GM18868 (cell line): ENCODE measurements at regions not wholly inside any gene's neighbourhood (a gene's known extent, or its start where the extent isn't known, plus 50 kb on each side); places are given as distances from the start of the nearest gene placed in this dataset.

Experiments
- ATAC-seq: cut with Tn5 transposase; IDR thresholded peaks from one replicate; pipeline ENCODE4 v1.9.1; 2021; ENCODE audit warnings: mild to moderate bottlenecking, moderate library complexity; ENCODE audit not compliant: unreplicated experiment

DNA sequence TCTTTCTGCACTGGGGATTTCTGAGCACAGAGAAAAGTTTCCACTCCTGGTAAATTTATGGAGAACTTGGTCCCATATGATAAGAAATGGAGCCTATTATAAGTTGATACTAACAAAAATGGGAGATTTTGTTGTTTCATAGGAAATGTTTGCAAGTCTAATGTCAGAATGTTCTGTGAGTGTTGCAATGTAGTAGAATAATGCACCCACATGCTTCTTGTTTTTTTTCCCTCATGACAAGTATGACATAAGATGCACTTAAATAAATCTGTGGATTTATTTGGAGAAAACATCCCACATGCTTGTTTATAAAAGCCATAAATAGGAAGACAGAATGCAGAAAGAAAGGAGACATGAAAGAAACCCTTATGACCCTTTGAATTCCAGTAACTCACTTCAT lies 50.8 kb upstream of the KCNJ6 start:
- no peak for ATAC-seq

DNA sequence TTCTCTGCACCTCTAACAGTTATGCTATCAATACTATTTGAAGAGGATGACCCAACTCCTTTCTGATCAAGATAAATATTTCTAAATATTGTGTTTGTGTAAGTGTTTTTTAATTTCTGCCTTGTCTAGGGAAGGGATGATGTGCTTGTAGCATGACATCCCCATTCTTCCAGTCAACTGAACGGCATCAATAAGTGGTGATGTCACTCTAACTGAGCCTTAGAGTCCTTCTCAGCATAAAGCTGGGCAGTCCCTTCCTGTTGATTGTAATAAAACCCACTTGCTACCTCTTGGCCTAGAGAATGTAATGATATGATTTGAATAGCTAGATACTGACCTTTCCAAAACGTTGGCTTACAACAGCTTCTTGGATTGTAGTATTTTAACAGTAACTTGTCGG lies 52.5 kb upstream of the KCNJ6 start:
- no peak for ATAC-seq

DNA sequence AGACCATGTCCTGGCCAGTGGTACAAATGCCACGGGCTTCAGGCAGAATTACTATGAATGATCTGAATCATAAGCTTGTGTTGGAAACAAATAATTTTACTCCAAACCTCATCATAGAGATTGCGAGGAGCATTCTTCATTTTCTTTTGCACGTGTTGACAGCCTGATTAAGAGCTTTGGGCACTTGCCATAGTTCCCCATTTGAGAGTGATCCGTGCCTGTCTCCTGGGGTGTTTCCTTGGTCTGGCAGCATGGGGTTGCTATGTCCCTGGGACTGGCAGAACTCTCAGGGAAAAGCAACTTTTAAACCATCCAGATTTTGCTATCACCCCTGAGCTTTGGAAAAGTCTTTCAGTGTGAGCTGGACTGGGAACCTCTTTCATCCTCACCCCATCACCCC lies 54.3 kb upstream of the KCNJ6 start:
- no peak for ATAC-seq

DNA sequence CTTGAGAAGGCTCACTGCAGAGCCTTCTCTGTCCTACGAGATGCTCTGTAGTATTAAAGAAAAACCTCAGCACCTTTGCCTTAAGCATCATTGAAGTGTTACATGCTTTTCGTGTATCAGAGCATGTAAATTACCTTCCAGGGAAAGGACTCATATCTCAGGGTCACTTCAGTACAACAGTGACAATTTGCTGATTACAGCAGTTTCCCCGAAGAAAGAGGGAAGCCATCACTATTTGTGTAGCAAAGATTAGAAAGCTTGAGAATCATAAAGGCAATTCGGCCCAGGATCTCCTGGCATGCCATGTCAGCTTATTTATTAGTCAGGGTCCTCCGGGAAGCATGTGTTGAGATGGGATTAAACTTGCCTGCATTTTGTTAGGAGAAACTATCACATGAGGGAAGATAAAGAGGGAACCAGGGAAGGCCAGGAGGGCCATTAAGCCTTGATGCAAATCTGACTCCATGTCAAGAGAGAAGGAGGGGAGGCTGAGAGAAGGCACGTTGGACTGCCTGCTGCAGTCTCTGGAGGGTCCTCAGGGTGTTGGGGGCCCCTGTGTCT lies 55.2 kb upstream of the KCNJ6 start:
- ATAC-seq = no peak

DNA sequence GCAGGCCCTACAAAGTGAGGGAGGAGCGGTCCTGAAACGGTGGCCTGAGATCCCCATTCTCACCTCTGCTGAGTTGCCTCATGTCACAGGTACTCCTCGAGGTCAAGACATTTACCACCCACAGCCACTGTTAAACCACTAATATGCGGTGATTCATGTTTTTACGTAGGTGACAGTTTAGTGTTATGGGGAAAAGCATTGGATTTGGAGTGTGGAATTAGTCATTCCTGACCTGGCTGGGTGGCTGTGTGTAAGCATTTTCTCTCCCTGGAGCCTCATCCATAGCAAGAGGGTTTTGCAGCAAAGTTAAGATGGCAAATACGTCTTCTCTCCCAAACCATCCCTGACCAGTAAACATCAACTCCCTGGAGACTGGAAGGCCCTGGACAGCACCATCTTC lies 57.8 kb upstream of the KCNJ6 start:
- no peak for ATAC-seq

DNA sequence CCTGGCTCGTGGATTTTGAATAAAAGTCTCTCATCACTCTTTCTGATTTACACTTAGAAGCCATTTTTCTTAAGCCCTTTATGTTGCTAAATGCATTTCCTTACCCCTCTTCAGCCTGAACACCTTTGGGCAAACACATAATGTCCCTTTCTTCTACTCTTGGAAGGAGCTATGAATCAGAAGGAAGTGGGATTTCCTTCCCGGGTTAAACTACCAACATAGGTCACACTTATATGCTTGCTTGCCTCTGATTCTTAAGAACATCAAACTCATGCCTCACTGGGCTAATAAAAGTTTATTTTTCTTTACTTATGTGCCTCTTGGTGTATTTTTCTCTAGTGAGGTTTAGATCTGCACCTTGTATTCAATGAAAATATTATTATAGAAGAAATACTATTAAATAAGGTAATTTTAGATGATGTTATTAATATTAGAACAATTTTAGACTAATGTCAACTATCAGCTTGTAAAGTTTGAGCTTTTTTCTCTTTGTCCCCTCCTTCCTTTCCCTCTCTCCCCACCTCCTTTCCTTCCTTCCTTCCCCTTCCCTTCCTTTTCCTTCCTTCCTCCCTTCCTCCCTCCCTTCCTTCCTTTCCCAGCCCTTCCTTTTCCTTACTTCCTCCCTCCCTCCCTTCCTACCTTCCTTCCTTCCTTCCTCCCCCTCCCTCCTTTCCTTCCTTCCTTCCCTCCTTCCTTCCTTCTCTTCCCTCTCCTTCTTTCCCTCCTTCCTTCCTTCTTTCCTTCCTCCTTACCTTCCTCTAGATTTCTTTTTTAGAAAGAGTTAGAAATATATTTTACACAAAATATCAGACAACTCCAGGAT lies 66.5 kb upstream of the KCNJ6 start:
- ATAC-seq = no peak

DNA sequence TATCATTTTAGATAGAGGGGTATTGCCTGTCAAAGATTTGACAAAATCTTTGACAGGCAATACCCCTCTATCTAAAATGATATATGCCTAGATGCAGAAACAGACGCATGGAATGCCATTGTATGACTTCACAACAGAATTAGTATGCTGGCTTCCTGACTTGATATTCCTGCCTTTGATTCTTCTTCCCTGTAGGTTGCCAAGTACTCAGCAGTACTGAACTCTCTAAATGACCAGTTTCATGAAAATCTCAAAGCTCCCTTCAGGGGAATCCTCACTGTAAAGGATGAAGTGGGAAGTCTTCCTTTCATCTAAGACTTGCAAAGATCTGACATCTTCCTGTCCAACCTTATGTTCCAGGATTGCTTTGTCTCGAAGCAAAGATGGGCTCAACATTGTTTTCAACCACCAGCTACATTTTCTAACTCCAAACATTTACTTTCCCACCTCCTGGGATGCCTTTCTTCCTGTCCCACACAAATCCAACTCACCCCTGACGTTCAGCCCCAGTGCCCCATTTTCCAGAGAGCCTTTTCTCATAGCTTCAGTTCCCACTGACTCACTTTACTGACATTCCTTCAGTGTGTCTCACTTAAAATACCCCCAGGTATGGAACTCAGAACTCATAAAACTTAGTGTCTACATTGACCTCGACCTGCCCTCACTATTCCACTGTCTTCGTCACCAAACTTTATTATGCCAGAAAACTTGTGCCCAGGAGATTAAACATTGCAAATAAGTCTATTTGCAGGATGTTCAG lies 67.3 kb upstream of the KCNJ6 start:
- ATAC-seq = no peak

DNA sequence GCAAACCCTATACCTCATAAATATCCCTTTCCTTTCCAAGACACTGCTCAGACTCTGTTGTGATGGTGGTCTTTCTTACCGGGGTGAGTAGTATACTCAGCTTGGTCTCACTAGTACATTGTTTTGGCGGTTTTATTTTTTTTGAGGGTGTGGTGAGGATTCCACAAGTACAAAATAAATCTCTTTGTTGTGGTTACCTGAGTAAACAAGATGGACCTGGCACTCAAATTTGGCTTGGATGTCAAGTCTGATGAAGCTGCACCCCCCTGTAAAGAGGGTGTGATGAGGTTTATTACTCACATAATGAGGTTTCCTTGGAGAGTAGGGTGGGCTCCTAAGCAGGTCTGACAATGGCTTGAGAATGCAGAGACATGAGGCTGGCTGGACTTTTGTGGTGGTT lies 68.2 kb upstream of the KCNJ6 start:
- ATAC-seq = no peak

- ATAC-seq = no peak
These were observed 69.7 kb upstream of the KCNJ6 start for GRCh38 chr21:37986000-37986399.

GRCh38 chr21:37986751-37987399 lies 70.6 kb upstream of the KCNJ6 start:
- ATAC-seq = no peak

- ATAC-seq = no peak
These were observed 71.4 kb upstream of the KCNJ6 start for GRCh38 chr21:37987668-37988067.

DNA sequence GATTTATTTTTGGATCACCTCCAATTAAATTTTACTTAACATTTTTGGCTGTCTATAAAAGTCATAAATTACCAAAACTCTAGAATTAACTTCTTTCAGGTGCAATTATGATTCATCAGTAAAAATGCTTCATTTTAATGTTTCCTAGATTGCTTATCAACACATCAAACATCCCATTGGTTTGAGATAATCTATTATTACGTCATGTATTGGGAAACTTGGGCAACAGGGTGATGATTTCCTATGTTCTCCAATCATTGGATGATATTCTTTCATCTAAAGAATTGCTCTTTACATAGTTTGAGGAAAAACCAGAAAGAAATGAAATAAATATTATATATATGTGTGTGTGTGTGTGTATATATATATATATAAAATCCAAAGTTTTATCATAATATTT lies 76.8 kb upstream of the KCNJ6 start:
- ATAC-seq = no peak

DNA sequence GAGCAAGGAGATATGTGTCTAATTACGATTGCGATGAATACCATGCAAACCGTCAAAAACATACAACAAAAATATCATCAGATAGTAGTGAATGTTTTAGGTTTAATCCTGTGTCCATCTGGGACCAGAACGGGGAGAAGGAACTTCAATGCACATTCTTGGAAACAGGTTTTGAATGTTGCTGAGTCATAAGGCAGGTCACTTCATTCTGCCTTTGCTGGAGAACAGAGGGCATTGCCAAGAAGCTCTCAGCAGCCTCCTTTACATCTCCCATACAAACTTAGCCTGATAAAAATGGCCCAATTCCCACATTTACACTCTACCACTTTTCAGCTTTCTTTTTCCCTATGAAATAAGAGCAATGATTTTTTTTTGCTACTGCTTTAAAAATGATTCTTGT lies 78.0 kb upstream of the KCNJ6 start:
- ATAC-seq = no peak

- no peak for ATAC-seq
These were observed 96.4 kb upstream of the KCNJ6 start for GRCh38 chr21:38012672-38013071.

GRCh38 chr21:38013741-38014140 lies 97.5 kb upstream of the KCNJ6 start:
- no peak for ATAC-seq

GRCh38 chr21:38014298-38014697 lies 98.0 kb upstream of the KCNJ6 start:
- no peak for ATAC-seq

DNA sequence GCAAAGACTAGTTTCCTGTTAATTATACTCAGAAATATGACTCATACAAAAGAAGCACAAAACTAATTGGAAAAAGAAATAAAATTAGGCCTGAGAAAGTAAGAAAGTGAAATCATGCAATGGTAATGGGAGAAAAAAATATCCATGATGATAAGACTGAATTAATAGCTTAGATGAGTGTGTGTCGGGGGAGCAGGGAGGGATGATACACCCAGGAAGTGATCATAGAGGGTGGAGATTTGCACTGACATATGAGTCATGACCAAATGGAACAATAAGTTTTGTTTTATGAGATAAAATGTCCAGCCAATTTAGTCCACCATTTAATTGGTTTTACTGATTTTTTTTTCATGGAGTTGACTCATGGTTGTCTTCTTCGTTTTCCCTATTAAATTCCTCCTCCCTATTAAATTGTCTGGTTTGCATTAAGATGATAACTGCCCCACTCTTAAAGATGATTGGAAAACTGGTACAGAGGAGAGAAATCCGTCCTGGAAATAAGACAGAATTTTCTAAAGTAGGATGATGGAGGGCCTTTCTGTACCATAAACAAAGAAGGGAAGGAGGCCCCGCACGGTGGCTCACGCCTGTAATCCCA lies 111.7 kb upstream of the KCNJ6 start:
- no peak for ATAC-seq

DNA sequence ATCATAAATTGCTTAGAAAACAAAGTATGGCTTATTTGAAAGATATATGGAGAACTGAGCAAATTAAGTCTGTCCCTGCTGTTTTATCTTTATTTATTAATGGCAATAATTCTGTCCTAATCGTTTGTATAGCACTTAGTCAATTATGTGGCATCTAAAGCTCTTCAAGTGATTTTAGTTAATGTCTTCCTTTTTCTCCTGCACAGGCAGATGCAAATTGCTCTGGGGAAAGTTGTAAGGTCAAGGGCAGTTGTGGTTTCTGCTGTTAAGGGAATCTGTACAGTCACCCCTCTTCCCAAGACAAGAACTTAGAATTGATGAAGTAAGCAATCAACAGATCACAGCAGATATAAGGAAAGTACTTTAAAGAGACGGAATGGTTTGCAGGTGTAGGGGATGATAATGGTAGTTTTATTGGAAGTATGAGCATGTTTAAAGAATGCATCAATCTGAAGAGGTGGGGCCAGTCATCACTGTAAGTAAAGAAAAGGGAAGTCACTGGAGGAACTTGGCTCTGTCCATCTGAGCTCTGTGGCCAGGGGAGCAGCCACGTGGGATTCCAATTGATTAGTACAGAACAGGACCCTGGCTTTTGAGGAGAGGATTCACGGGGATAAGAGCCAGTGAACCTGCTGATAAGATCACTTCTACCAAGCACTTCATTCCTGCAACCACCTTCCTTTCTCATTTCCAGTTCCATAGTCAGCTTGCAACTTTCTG lies 116.0 kb upstream of the KCNJ6 start:
- ATAC-seq = no peak

DNA sequence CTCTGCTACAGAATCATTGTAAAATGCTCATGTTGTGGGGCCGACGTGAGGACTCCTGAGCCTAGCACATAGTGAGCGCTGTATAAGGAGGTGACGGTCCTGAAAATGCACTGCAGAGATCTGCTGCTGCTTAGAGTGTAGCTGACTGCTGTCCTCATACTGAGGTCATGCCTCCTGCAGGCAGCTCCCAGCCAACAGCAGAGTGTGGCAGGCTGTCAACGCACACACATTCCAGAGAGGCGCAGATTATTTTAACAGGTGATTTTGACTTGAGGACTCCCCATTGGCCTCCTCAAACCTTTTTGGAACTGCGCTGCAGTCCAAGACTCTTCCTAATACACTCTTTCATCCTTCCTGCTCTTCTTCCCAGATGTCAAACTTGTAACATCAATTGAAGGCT lies 119.8 kb upstream of the KCNJ6 start:
- no peak for ATAC-seq

- no peak for ATAC-seq
These were observed 121.2 kb upstream of the KCNJ6 start for GRCh38 chr21:38037416-38037815.

GRCh38 chr21:38039369-38039768 lies 123.1 kb upstream of the KCNJ6 start:
- no peak for ATAC-seq
